Endodermal cell (in vitro differentiated cells): ENCODE measurements at regions not wholly inside any gene's neighbourhood (a gene's known extent, or its start where the extent isn't known, plus 50 kb on each side); places are given as distances from the start of the nearest gene placed in this dataset.

Experiments
- DNase-seq: peaks from one replicate; pipeline ENCODE4 v3.0.0-alpha.2; 2017
- H3K27ac ChIP-seq: 2 replicates; pipeline ENCODE4 v1.5.1; 2013; ENCODE audit warnings: mild to moderate bottlenecking, low read depth, low read length, moderate library complexity
- H3K27me3 ChIP-seq: 2 replicates; pipeline ENCODE4 v1.6.1; 2013; ENCODE audit warnings: mild to moderate bottlenecking, low read length, moderate library complexity; ENCODE audit not compliant: insufficient read depth, control insufficient read depth, poor library complexity, severe bottlenecking
- H3K36me3 ChIP-seq: 2 replicates; pipeline ENCODE4 v1.7.0; 2013; ENCODE audit warnings: mild to moderate bottlenecking, low read length, moderate library complexity; ENCODE audit not compliant: control insufficient read depth, insufficient read depth
- H3K4me1 ChIP-seq: one replicate; pipeline ENCODE4 v1.7.0; 2013; ENCODE audit warnings: low read length; ENCODE audit not compliant: control insufficient read depth, insufficient read depth
- H3K4me3 ChIP-seq: 2 replicates; pipeline ENCODE4 v1.5.1; 2013; ENCODE audit warnings: mild to moderate bottlenecking, low read length, moderate library complexity
- H3K9ac ChIP-seq: 2 replicates; pipeline ENCODE4 v1.6.1; 2013; ENCODE audit warnings: mild to moderate bottlenecking, low read length, moderate library complexity; ENCODE audit not compliant: poor library complexity, severe bottlenecking; ENCODE audit errors: extremely low read depth
- H3K9me3 ChIP-seq: 2 replicates; pipeline ENCODE4 v1.6.1; 2013; ENCODE audit warnings: mild to moderate bottlenecking, low read length, moderate library complexity; ENCODE audit not compliant: control insufficient read depth
- H3K27ac Mint-ChIP-seq: 2 replicates; pipeline ENCODE4 v1.8.0; 2020; ENCODE audit warnings: mixed read lengths
- H3K27me3 Mint-ChIP-seq: 2 replicates; pipeline ENCODE4 v1.8.0; 2021; ENCODE audit warnings: mild to moderate bottlenecking, mixed read lengths; ENCODE audit not compliant: insufficient read depth
- H3K36me3 Mint-ChIP-seq: 2 replicates; pipeline ENCODE4 v1.8.0; 2020; ENCODE audit warnings: low read depth, mixed read lengths
- H3K4me1 Mint-ChIP-seq: 2 replicates; pipeline ENCODE4 v1.8.0; 2020; ENCODE audit warnings: mixed read lengths
- H3K4me3 Mint-ChIP-seq: 2 replicates; pipeline ENCODE4 v1.8.0; 2020; ENCODE audit warnings: mild to moderate bottlenecking, moderate library complexity, mixed read lengths
- H3K9me3 Mint-ChIP-seq: 2 replicates; pipeline ENCODE4 v1.8.0; 2020; ENCODE audit warnings: mild to moderate bottlenecking, mixed read lengths
- CTCF ChIP-seq: fragments of 200-600 bp; sonication (generic); conservative IDR thresholded peaks from 2 replicates; pipeline ENCODE4 v1.5.0; 2021; ENCODE audit warnings: antibody characterized with exemption, mild to moderate bottlenecking
- WGBS, 2 experiments: methylation state at CpG; one replicate each; pipeline versions ENCODE4 v1.1.5 to v1.1.7; 2013; ENCODE audit warnings: missing lambda C conversion rate in 2 of 2, mixed read lengths in 1 of 2; ENCODE audit not compliant: insufficient coverage in 1 of 2, insufficient read length in 1 of 2; 5-methylcytosine and 5-hydroxymethylcytosine counted together

GRCh38 chr15:101579631-101580163 is 72.5 kb downstream of the TM2D3 start:
- Mint-ChIP-seq H3K27me3 (peaks cover 43% of the 10 kb centered on the region), H3K36me3 (no peaks in the 10 kb centered on the region), H3K4me1 (no peaks in the 10 kb centered on the region), H3K9me3 (peaks cover 16% of the 10 kb centered on the region), H3K4me3 (no peak overlapping the region), H3K27ac (no peak overlapping the region)
- Histone ChIP-seq H3K9ac (no peak overlapping the region), H3K4me1 (no peaks in the 10 kb centered on the region), H3K9me3 (no peaks in the 10 kb centered on the region), H3K36me3 (no peaks in the 10 kb centered on the region), H3K4me3 (no peak overlapping the region), H3K27me3 (no peaks in the 10 kb centered on the region), H3K27ac (no peak overlapping the region)
- TF ChIP-seq CTCF = no peak
- WGBS, 2 experiments = 70 to 74% methylated on average over 2 to 8 of the region's 8 CpGs
- DNase-seq = no peak

GRCh38 chr15:101578443-101578894 is 73.7 kb downstream of the TM2D3 start:
- WGBS, 2 experiments = 41 to 61% methylated on average over 3 to 10 of the region's 10 CpGs
- DNase-seq = peak; percentile 86
- Mint-ChIP-seq H3K27ac (no peak overlapping the region), H3K4me1 (no peaks in the 10 kb centered on the region), H3K27me3 (peaks cover 43% of the 10 kb centered on the region), H3K9me3 (peaks cover 6% of the 10 kb centered on the region), H3K4me3 (no peak overlapping the region), H3K36me3 (no peaks in the 10 kb centered on the region)
- Histone ChIP-seq H3K4me3 (no peak overlapping the region), H3K9ac (no peak overlapping the region), H3K27ac (no peak overlapping the region), H3K9me3 (no peaks in the 10 kb centered on the region), H3K4me1 (no peaks in the 10 kb centered on the region), H3K27me3 (peaks cover 6% of the 10 kb centered on the region), H3K36me3 (no peaks in the 10 kb centered on the region)
- peak; percentile 79 for TF ChIP-seq CTCF

GRCh38 chr15:101573951-101574350 is 78.2 kb downstream of the TM2D3 start:
- no peaks in the 10 kb centered on the region for H3K9me3 ChIP-seq
- Mint-ChIP-seq H3K36me3 (no peaks in the 10 kb centered on the region), H3K27me3 (peaks cover 24% of the 10 kb centered on the region), H3K27ac (no peak overlapping the region), H3K4me3 (no peak overlapping the region), H3K9me3 (no peaks in the 10 kb centered on the region), H3K4me1 (no peaks in the 10 kb centered on the region)
- H3K27ac ChIP-seq = no peak overlapping the region
- no peaks in the 10 kb centered on the region for H3K4me1 ChIP-seq
- peaks cover 6% of the 10 kb centered on the region for H3K27me3 ChIP-seq
- H3K36me3 ChIP-seq = no peaks in the 10 kb centered on the region
- no peak overlapping the region for H3K9ac ChIP-seq
- no peak for TF ChIP-seq CTCF
- no peak overlapping the region for H3K4me3 ChIP-seq
- no peak for DNase-seq
- whole genome bisulfite sequencing, 2 experiments = 90 to 100% methylated on average over 2 to 3 of the region's 3 CpGs
